ENCODE measurements at regions not wholly inside any gene's neighbourhood (a gene's known extent, or its start where the extent isn't known, plus 50 kb on each side); places are given as distances from the start of the nearest gene placed in this dataset.

- no peak for DNase-seq (ENCODE audit: low read depth in 4 of 4, low spot score in 2 of 4)
Measured at GRCh38 chr17:33806631-33807030, 448.5 kb upstream of the CCL2 start.

GRCh38 chr17:33809748-33810147, 445.3 kb upstream of the CCL2 start:
- no peak for DNase-seq (ENCODE audit: low read depth in 4 of 4, low spot score in 2 of 4)

- DNase-seq (ENCODE audit: low read depth in 4 of 4, low spot score in 2 of 4), result no peak
Measured at GRCh38 chr17:33811004-33811760, 443.9 kb upstream of the CCL2 start.

GRCh38 chr17:33811984-33812577, 443.0 kb upstream of the CCL2 start:
- no peak for DNase-seq (ENCODE audit: low read depth in 4 of 4, low spot score in 2 of 4)

- DNase-seq (ENCODE audit: low read depth in 4 of 4, low spot score in 2 of 4), result no peak
Measured at GRCh38 chr17:33814852-33815251, 440.2 kb upstream of the CCL2 start.

- DNase-seq (ENCODE audit: low read depth in 4 of 4, low spot score in 2 of 4), result no peak
Measured at GRCh38 chr17:33816036-33816435, 439.0 kb upstream of the CCL2 start.

GRCh38 chr17:33816842-33817617, 438.1 kb upstream of the CCL2 start:
- no peak for DNase-seq (ENCODE audit: low read depth in 4 of 4, low spot score in 2 of 4)

GRCh38 chr17:33819539-33819938, 435.5 kb upstream of the CCL2 start:
- no peak for DNase-seq (ENCODE audit: low read depth in 4 of 4, low spot score in 2 of 4)

GRCh38 chr17:33832262-33832661, 422.8 kb upstream of the CCL2 start:
- peak in 2 of 4 donors; percentile 13 to 20 for DNase-seq (ENCODE audit: low read depth in 4 of 4, low spot score in 2 of 4)

- no peak for DNase-seq (ENCODE audit: low read depth in 4 of 4, low spot score in 2 of 4)
Measured at GRCh38 chr17:33837281-33837680, 417.8 kb upstream of the CCL2 start.

GRCh38 chr17:33838281-33838680, 416.8 kb upstream of the CCL2 start:
- DNase-seq (ENCODE audit: low read depth in 4 of 4, low spot score in 2 of 4), result no peak

- DNase-seq (ENCODE audit: low read depth in 4 of 4, low spot score in 2 of 4), result no peak
Measured at GRCh38 chr17:33847900-33848299, 407.2 kb upstream of the CCL2 start.

- no peak for DNase-seq (ENCODE audit: low read depth in 4 of 4, low spot score in 2 of 4)
Measured at GRCh38 chr17:33848433-33848832, 406.7 kb upstream of the CCL2 start.

GRCh38 chr17:33854596-33854995, 400.5 kb upstream of the CCL2 start:
- no peak for DNase-seq (ENCODE audit: low read depth in 4 of 4, low spot score in 2 of 4)

GRCh38 chr17:33858121-33858520, 397.0 kb upstream of the CCL2 start:
- no peak for DNase-seq (ENCODE audit: low read depth in 4 of 4, low spot score in 2 of 4)

GRCh38 chr17:33858682-33859081, 396.4 kb upstream of the CCL2 start:
- DNase-seq (ENCODE audit: low read depth in 4 of 4, low spot score in 2 of 4), result no peak

- no peak for DNase-seq (ENCODE audit: low read depth in 4 of 4, low spot score in 2 of 4)
Measured at GRCh38 chr17:33862772-33863602, 392.1 kb upstream of the CCL2 start.

GRCh38 chr17:33864758-33865229, 390.3 kb upstream of the CCL2 start:
- DNase-seq (ENCODE audit: low read depth in 4 of 4, low spot score in 2 of 4), result no peak

- DNase-seq (ENCODE audit: low read depth in 4 of 4, low spot score in 2 of 4), result no peak
Measured at GRCh38 chr17:33868899-33869298, 386.2 kb upstream of the CCL2 start.

GRCh38 chr17:33870936-33871335, 384.1 kb upstream of the CCL2 start:
- no peak for DNase-seq (ENCODE audit: low read depth in 4 of 4, low spot score in 2 of 4)
